ENCODE measurements at regions not wholly inside any gene's neighbourhood (a gene's known extent, or its start where the extent isn't known, plus 50 kb on each side); places are given as distances from the start of the nearest gene placed in this dataset.

- DNase-seq (ENCODE audit: low read depth, low spot score) = peak; percentile 28
- ATAC-seq = peak; percentile 96
- no peaks in the 10 kb centered on the region for H3K27me3 ChIP-seq (ENCODE audit: insufficient read depth, low read length)
- ChIA-PET POLR2A (no interaction called here), RAD21 (ENCODE audit: low non-redundant PET in 1 of 2, low total read pairs in 2 of 2, uncharacterized antibody in 2 of 2, unreplicated experiment in 2 of 2) (no interaction called here), CTCF (no interaction called here)
- no peak overlapping the region for H2AFZ ChIP-seq (ENCODE audit: low read depth, low read length, poor library complexity, severe bottlenecking)
- intact Hi-C loops (cut with micrococcal nuclease) = no loop called here
- no peak overlapping the region for H3K27ac ChIP-seq (ENCODE audit: low read depth, low read length)
- H3K4me2 ChIP-seq (ENCODE audit: low read length) = 0 out of 2 replicates have a peak overlapping the region, but pooled peaks have one; percentile 21
- peak; percentile 36 to 68 (median 63); a peak in 5 of 6 replicates for TF ChIP-seq CTCF (IDR thresholded peaks at IDR 0.05 in 2 of 3, conservative IDR thresholded peaks at IDR 0.05 in 1 of 3; ENCODE audit: borderline replicate concordance in 1 of 3, insufficient read depth in 1 of 3, low read depth in 2 of 3, low read length in 2 of 3)
- peak; percentile 53 for TF ChIP-seq RAD21 (IDR thresholded peaks at IDR 0.05; ENCODE audit: low read depth)
- no peak for TF ChIP-seq CBX3 (IDR thresholded peaks at IDR 0.05; ENCODE audit: low read depth)
- no peak for TF ChIP-seq EGR1 (IDR thresholded peaks at IDR 0.05; ENCODE audit: low read depth)
- no peak overlapping the region for H3K4me3 ChIP-seq (replicated peaks in 1 of 2; ENCODE audit: low read depth in 1 of 2, low read length in 2 of 2)
- no TSS peak for BruUV-seq (replicated peaks)
- H3K9ac ChIP-seq (ENCODE audit: low read length) = no peak overlapping the region
- H3K4me1 ChIP-seq (ENCODE audit: control insufficient read depth in 1 of 2, insufficient read depth in 2 of 2, low read length in 2 of 2) = no peaks in the 10 kb centered on the region
- no peaks in the 10 kb centered on the region for H4K20me1 ChIP-seq (ENCODE audit: insufficient read depth)
- H3K9me2 ChIP-seq (ENCODE audit: insufficient read depth) = no peaks in the 10 kb centered on the region
- H3K36me3 ChIP-seq (ENCODE audit: control insufficient read depth in 1 of 2, insufficient read depth in 2 of 2, low read length in 2 of 2) = no peaks in the 10 kb centered on the region
- H3K79me2 ChIP-seq (ENCODE audit: insufficient read depth, low read length) = no peaks in the 10 kb centered on the region
- H3K9me3 ChIP-seq (ENCODE audit: control insufficient read depth in 1 of 2, insufficient read depth in 1 of 2, low read depth in 1 of 2, low read length in 2 of 2) = no peaks in the 10 kb centered on the region
Observed at GRCh38 chr6:137415127-137415833, 78.9 kb downstream of the OLIG3 start.

- no peak for TF ChIP-seq SIN3A (IDR thresholded peaks at IDR 0.05; ENCODE audit: low read depth)
- TF ChIP-seq TCF7L2 (IDR thresholded peaks at IDR 0.05; ENCODE audit: borderline replicate concordance, extremely low read depth, insufficient read depth, insufficient read length) = no peak
- ChIA-PET RAD21 (ENCODE audit: low non-redundant PET in 1 of 2, low total read pairs in 2 of 2, uncharacterized antibody in 2 of 2, unreplicated experiment in 2 of 2) (no interaction called here), CTCF (no interaction called here), POLR2A (no interaction called here)
- ATAC-seq (no peak), DNase-seq (ENCODE audit: low read depth, low spot score) (no peak)
- BruUV-seq (replicated peaks) = no TSS peak
- intact Hi-C loops (cut with micrococcal nuclease) = loop anchor here (5.0 kb wide), 1 partner anchor 142 kb away; no protein-coding TSS in a partner anchor
- no peak overlapping the region for H3K4me2 ChIP-seq (ENCODE audit: low read length)
- no peak overlapping the region for H3K9ac ChIP-seq (ENCODE audit: low read length)
- no peaks in the 10 kb centered on the region for H3K4me1 ChIP-seq (ENCODE audit: control insufficient read depth in 1 of 2, insufficient read depth in 2 of 2, low read length in 2 of 2)
- H4K20me1 ChIP-seq (ENCODE audit: insufficient read depth) = no peaks in the 10 kb centered on the region
- no peaks in the 10 kb centered on the region for H3K9me3 ChIP-seq (ENCODE audit: control insufficient read depth in 1 of 2, insufficient read depth in 1 of 2, low read depth in 1 of 2, low read length in 2 of 2)
- H3K79me2 ChIP-seq (ENCODE audit: insufficient read depth, low read length) = no peaks in the 10 kb centered on the region
- no peak overlapping the region for H2AFZ ChIP-seq (ENCODE audit: low read depth, low read length, poor library complexity, severe bottlenecking)
- H3K4me3 ChIP-seq (replicated peaks in 1 of 2; ENCODE audit: low read depth in 1 of 2, low read length in 2 of 2) = no peak overlapping the region
- H3K9me2 ChIP-seq (ENCODE audit: insufficient read depth) = no peaks in the 10 kb centered on the region
- H3K36me3 ChIP-seq (ENCODE audit: control insufficient read depth in 1 of 2, insufficient read depth in 2 of 2, low read length in 2 of 2) = no peaks in the 10 kb centered on the region
- H3K27ac ChIP-seq (ENCODE audit: low read depth, low read length) = no peak overlapping the region
- H3K27me3 ChIP-seq (ENCODE audit: insufficient read depth, low read length) = no peaks in the 10 kb centered on the region
Observed at GRCh38 chr6:137414599-137414998, 79.6 kb downstream of the OLIG3 start.
